Stimulated activated CD8-positive, alpha-beta memory T cell treated with anti-CD3 and anti-CD28 coated beads, Interleukin-15, amount 100 ng/mL, for 48 hours (primary cell): ENCODE measurements at regions not wholly inside any gene's neighbourhood (a gene's known extent, or its start where the extent isn't known, plus 50 kb on each side); places are given as distances from the start of the nearest gene placed in this dataset.
A peak's percentile ranks its signal among the peaks of the same experiment; 100 is the strongest.
"Not testable (repeated sequence)": the region's sequence is repeated elsewhere in the genome, so short reads cannot be mapped to it uniquely, and the experiment has no call there.

Source experiments
- DNase-seq, 2 donors: peaks; one replicate each; pipeline ENCODE4 v3.0.0-alpha.2; 2020; ENCODE audit warnings: low read depth in 2 of 2

GRCh38 chr3:18625085-18625484 lies 199.9 kb upstream of the SATB1 start:
- DNase-seq = no peak

- no peak for DNase-seq
Measured at GRCh38 chr3:18623220-18623619, 198.1 kb upstream of the SATB1 start.

- DNase-seq = no peak
Measured at GRCh38 chr3:18618723-18619122, 193.6 kb upstream of the SATB1 start.

- no peak for DNase-seq
Measured at GRCh38 chr3:18611991-18612390, 186.9 kb upstream of the SATB1 start.

- no peak for DNase-seq
Measured at GRCh38 chr3:18609187-18609586, 184.0 kb upstream of the SATB1 start.

GRCh38 chr3:18597919-18598318 lies 172.8 kb upstream of the SATB1 start:
- no peak for DNase-seq

GRCh38 chr3:18593231-18593630 lies 168.1 kb upstream of the SATB1 start:
- no peak for DNase-seq

GRCh38 chr3:18591120-18591519 lies 166.0 kb upstream of the SATB1 start:
- no peak for DNase-seq

GRCh38 chr3:18586076-18586475 lies 160.9 kb upstream of the SATB1 start:
- DNase-seq = no peak

GRCh38 chr3:18585004-18585968 lies 160.1 kb upstream of the SATB1 start:
- DNase-seq = no peak

- DNase-seq = no peak
Measured at GRCh38 chr3:18580268-18580667, 155.1 kb upstream of the SATB1 start.

GRCh38 chr3:18579661-18580060 lies 154.5 kb upstream of the SATB1 start:
- no peak for DNase-seq

GRCh38 chr3:18575573-18575972 lies 150.4 kb upstream of the SATB1 start:
- DNase-seq = no peak

GRCh38 chr3:18572809-18573208 lies 147.7 kb upstream of the SATB1 start:
- no peak for DNase-seq

GRCh38 chr3:18567293-18567692 lies 142.2 kb upstream of the SATB1 start:
- no peak for DNase-seq

GRCh38 chr3:18562364-18563154 lies 137.4 kb upstream of the SATB1 start:
- DNase-seq = no peak

- peak in 1 of 2 donors; percentile 2 for DNase-seq
Measured at GRCh38 chr3:18559331-18559842, 134.2 kb upstream of the SATB1 start.

- peak in 1 of 2 donors; percentile 8 for DNase-seq
Measured at GRCh38 chr3:18558507-18558906, 133.4 kb upstream of the SATB1 start.

GRCh38 chr3:18557216-18557615 lies 132.1 kb upstream of the SATB1 start:
- DNase-seq = no peak

GRCh38 chr3:18556503-18557135 lies 131.5 kb upstream of the SATB1 start:
- peak; percentile 74 to 78 for DNase-seq

- peak; percentile 40 to 45 for DNase-seq
Measured at GRCh38 chr3:18556001-18556408, 130.9 kb upstream of the SATB1 start.

GRCh38 chr3:18552579-18553105 lies 127.5 kb upstream of the SATB1 start:
- DNase-seq = not testable (repeated sequence)
